ENCODE measurements at regions not wholly inside any gene's neighbourhood (a gene's known extent, or its start where the extent isn't known, plus 50 kb on each side); places are given as distances from the start of the nearest gene placed in this dataset.

DNA sequence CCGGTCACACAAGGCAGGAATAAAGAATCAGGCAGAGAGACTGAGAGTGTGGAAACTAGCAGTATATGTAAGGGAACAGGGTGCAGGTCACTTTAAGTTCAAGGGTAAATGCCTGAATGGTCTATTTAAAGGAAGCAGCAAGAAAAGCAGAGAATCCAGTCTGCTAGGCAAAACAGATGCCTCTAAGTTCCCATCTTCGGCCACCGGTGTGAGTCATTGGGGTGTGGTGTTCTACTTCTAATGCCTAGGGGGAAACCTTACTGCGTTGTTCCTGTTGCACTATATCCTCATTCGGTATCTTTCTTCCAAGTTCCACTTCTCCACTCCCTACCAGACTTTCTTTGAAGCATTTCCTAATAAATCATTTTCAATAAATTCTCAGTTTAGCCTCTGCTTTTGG lies 259.9 kb downstream of the HHIPL2 start:
- DNase-seq (ENCODE audit: low read depth): no peak

DNA sequence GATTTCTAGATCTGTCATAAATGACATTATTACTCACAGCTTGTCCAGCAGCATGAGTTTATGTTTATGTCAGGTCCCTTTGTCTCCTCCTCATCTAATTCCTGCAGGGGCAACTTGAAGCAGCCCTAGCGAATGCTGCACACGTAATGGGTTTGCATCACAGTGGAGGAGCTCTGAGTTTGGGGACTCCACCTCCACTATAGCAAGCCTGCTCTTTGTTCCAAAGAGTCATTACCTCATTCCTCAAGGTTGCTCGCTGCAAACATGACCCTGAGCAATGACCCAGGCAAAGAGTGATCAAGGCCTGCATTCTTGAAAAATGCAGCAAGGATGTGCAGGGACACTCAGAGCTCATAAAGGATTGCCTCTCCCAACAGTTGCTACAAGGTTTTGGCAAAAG lies 261.9 kb downstream of the HHIPL2 start:
- DNase-seq (ENCODE audit: low read depth): no peak

DNA sequence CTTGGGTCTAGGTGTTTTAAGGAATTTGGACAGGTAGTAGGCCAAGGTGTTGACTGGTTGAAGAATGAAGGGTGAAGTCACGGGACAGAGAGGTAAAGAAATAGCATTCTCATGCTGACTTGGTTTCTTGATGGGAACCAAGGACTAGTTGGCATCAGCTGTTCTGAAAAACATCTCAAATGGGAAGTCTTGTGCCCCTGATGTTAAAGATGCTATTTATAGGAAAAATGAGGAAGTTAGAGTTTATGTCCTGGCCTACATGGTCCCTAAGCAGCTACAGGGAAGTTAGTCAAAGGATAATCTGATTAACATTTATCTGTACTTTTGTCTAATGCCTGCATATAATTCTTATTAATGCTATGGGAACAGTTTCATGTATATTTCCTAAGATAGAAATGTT lies 262.4 kb downstream of the HHIPL2 start:
- DNase-seq (ENCODE audit: low read depth): no peak

DNA sequence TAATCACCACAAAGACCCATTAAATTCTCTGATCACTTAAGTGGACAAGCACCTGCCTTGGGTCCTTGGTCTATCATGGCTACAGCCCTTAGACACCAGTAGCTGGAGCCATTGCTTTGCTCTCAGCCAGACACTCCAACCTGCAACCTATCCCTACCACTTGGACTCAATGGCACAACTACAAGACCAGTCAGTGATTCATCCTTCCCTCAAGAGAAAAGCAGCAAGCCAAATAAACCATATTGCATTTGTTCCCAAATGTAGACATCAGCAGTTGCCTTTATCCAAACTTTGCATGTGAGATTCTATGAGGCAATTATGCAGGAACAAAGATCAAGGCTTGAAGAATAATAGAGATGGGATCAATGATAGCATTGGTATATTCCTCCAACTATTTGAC lies 263.4 kb downstream of the HHIPL2 start:
- no peak for DNase-seq (ENCODE audit: low read depth)

- no peak for DNase-seq (ENCODE audit: low read depth)
Measured at GRCh38 chr1:222283147-222283768, 264.6 kb downstream of the HHIPL2 start.

DNA sequence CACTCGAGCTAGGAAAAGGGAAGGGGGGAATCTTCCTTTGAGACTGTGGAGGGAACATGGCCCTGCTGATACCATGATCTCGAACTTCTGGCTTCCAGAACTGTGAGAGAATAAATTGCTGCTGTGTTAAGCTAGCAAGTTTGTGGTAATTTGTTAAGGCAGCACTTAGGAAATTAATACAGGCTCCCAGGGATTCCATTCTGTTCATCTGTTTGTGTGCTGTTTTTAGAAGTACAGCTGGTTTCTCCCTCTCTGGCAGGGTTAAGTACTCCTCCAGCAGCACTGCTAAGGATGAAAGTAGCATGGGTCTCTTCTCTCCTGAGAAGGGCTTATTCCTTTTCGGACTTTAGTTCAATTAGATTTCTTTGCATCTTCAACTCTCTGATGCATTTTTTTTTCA lies 268.3 kb downstream of the HHIPL2 start:
- no peak for DNase-seq (ENCODE audit: low read depth)

DNA sequence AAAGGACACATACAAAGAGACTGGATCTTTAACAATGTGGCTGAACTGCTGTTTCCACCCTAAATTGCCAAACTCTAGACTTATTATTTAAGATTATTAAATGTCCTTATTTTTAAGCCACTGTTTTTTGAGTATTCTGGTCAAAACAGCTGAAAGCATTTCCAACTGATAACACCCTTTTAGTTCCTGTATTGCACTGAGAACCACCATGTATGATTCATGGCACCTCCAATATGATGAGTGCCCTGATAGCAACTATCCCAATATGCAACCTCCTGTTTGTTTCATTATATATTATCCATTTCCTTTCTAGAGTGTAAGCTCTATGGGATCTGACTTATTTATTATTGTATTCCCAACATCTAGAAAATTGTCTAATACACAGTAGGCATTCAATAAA lies 269.4 kb downstream of the HHIPL2 start:
- no peak for DNase-seq (ENCODE audit: low read depth)

GRCh38 chr1:222275729-222276465 lies 272.0 kb downstream of the HHIPL2 start:
- DNase-seq (ENCODE audit: low read depth): no peak

DNA sequence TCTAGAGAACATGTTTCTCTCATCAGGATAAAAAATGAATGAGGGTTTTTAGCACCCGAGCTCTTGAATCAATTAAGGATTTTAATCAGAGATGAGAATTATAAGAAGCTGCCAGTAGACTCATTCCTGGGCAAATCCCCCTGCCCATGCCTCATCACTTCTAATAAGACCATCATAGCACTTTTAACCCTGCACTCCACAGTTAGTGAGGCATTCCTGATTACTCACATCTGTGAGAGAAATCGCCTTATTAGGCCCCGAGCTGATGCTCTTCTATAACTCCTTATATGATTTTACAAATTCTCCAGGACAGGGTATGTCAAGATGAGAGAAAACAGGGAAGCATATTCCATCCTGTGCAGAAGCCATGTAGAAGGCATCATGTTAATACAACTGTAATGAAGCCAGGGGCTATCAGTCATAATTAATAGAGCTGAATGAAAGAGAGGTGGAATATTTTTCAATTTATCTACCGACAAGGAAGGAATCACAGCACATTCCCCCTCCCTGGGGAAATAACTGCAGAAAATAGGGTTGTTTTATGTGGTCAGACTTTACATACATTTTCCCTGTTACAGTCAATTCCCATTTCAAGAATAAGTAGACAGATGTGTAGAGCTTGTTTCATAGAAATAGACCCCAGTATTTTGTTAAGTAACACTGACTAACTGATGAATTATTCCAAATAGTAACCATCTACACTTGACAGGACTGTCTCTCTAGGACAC lies 272.7 kb downstream of the HHIPL2 start:
- DNase-seq (ENCODE audit: low read depth): no peak

DNA sequence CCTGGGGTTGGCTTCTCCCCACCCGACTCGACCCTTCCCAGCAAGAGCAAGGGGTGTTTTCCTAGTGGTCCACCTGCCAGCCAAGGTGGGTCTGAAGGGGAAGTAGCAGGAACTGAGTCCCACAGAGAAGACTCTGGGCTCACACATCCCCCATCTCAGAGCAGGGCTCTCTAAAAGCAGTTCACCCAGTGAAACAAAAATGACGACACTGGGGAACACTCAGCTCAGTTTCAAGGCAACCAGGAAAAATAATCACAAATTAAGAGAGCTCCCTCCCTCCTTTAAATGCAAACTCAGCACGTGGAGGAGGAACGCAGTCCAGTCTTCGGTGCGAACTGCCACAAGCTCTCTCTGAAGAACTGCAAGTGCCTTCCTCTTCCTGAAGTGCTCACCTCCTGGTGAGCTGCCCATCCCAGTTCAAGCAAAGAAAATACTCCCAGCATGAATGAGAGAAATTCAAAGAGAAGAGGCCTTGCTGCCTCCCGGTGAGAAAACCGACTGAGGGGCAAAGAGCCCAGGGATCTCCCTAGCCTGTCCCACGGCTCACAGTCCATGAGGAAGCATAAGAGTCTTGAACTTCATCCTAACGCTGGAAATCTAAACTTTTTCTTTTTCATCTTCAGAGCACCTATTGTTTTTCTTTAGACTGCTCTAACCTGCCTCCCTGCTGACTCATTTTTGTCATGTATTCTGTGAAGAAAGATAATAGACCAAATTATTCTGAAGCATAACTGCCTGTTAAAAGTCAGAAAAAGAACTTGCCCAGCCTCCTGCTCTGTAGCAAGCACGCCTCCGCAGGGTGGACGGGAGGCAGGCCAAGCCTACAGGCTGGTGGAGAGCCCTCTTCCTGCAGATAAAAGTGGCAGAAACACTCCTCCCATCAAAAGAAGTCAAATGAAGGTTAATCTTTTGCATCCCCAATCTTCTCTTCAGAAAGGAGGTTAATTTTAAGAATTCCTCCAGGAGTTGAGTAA lies 281.4 kb downstream of the HHIPL2 start:
- no peak for DNase-seq (ENCODE audit: low read depth)

DNA sequence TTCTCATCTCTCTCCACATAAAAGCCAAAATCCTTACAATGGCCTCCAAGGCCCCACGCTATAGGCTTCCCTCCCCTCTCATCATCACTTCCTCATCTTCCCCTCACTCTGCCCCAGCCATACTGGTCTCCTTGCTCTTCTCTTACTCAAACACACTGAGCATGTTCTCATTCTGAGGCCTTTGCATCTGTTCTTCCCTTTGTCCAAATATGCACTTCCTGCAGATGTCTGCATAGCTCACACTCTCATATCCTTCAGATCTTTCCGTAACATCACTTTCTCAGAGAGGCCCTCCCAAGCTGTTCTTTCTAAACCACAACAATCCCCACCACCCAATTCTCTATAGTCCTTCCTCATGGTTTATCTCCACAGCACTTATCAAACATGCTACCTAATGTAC lies 284.1 kb downstream of the HHIPL2 start:
- no peak for DNase-seq (ENCODE audit: low read depth)

DNA sequence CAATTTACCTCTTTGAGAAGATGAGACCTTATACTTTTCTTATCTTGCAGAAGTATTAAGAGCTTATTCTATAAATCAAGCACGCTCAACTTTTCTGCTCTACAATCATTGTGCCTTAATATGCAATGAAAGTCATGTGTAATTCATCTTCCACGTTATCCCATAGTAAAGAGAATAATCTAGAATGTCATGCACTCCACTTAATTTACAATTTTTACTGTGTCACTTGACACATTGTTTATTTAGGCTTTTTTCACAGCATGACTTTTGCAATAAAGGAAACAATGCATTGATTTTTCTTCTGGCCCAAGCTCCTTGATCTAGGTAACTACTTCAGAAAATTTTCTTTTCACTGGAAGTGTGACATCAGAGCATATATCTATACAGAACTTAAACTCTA lies 290.9 kb downstream of the HHIPL2 start:
- DNase-seq (ENCODE audit: low read depth): no peak

GRCh38 chr1:222256058-222256457 lies 291.8 kb downstream of the HHIPL2 start:
- DNase-seq (ENCODE audit: low read depth): no peak

GRCh38 chr1:222252788-222253187 lies 295.1 kb downstream of the HHIPL2 start:
- no peak for DNase-seq (ENCODE audit: low read depth)

DNA sequence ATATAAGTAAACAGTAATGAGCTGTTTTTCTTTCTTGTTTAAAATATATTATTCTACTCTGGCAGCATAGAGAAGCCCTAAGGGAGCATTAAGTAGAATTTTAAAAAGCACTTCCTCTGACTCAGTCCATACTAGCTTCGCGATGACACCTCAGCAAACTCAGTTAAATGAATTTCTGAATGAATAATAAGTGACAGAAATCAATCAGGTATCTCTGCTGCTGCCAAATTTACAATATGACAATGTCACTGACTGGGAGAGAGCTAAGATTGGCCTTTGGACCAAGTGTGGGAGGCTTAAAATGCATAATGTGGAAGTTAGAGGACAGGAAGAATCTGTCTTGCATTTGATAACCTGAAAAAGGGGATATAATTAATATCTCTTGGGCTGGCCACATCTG lies 296.1 kb downstream of the HHIPL2 start:
- no peak for DNase-seq (ENCODE audit: low read depth)

DNA sequence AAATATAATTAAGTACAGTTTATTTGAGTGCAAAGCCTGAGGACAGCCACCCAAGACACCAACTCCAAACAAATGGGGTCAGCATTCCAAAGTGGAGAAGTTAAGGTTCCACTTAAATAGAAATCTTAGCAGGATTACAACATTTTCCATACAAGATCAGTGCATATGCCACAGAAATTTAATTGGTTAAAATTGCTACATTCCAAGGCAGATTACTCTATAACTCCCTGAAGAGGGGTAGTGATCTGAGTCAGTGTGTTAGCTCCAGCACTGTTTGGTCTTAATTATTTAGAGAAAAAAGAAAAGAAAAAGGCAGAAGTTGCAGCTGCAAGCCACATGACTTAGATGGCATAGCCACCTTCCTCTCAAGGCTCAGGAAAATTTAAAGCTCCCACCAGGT lies 297.5 kb downstream of the HHIPL2 start:
- DNase-seq (ENCODE audit: low read depth): no peak

DNA sequence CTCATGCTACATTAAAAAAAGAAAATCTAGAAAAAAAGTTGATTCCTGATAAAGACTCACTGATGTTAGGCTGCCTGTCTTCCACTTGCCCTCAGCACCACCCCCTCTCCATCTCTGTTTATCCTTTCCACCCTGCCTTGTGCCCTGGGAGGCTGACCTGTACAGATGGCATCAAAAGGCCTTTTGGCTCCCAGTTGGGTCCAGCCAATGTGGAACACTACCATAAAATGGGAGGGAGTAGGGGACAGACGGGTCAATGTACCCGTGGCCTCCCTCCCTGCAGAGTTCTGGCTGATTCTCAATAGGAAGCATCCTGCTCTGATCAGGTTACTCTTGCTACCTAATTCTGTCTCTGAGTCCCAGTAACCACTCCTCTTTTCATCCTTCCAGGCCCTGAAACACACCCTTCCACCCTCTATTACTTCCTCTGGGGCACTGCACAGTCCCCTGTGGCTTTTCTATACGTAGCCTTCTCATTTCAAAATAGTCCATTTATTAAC lies 300.0 kb downstream of the HHIPL2 start:
- no peak for DNase-seq (ENCODE audit: low read depth)

- no peak for DNase-seq (ENCODE audit: low read depth)
Measured at GRCh38 chr1:222247081-222247480, 300.8 kb downstream of the HHIPL2 start.

DNA sequence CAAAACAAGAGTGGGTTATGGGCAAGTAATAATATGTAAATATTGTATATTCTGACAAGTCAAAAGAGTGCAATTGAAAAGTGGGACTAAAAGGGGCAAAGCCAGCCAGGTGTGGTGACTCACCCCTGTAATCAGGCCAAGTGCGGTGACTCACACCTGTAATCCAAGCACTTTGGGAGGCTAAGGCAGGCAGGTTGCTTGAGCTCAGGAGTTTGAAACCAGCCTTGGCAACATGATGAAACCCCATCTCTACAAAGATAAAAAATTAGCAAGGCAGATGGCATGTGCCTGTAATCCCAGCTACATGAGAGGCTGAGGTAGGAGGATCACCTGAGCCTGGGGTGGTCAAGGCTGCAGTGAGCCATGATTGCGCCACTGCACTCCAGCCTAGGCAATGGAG lies 304.0 kb downstream of the HHIPL2 start:
- DNase-seq (ENCODE audit: low read depth): no peak

- DNase-seq (ENCODE audit: low read depth): no peak
Measured at GRCh38 chr1:222242492-222242891, 305.4 kb downstream of the HHIPL2 start.

DNA sequence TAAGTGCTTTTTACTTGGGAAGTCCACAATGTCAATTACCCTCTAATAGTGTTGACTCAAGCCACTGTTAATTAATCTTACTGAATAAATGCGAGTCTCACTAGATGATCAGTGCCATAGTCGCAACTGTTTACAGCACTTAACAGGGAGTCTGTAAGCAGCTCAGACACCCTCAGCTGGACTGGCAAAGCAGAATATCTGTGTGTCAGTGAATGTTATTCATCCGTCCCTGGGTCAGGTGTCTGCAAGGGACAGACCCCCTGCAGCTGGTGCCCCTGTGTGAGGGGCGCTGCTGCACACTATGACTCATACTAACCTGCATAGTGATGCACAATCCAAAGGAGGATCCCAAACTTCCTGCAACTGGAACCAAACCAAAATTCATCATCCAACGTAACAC lies 306.5 kb downstream of the HHIPL2 start:
- DNase-seq (ENCODE audit: low read depth): no peak

Data from T-helper 22 cell (primary cell).